ENCODE measurements at regions not wholly inside any gene's neighbourhood (a gene's known extent, or its start where the extent isn't known, plus 50 kb on each side); places are given as distances from the start of the nearest gene placed in this dataset.

GRCh38 chr5:106269252-106269843, 1401.4 kb downstream of the EFNA5 start:
- TF ChIP-seq CTCF (optimal IDR thresholded peaks at IDR 0.05 in 1 of 3, IDR thresholded peaks at IDR 0.05 in 1 of 3, conservative IDR thresholded peaks at IDR 0.05 in 1 of 3; ENCODE audit: extremely low read depth in 1 of 3, insufficient read depth in 2 of 3, low read length in 3 of 3), result peak; percentile 25 to 64 (median 52)
- no peak for TF ChIP-seq EZH2 (IDR thresholded peaks at IDR 0.05; ENCODE audit: low read length)
